GM06990 (cell line): ENCODE measurements at regions not wholly inside any gene's neighbourhood (a gene's known extent, or its start where the extent isn't known, plus 50 kb on each side); places are given as distances from the start of the nearest gene placed in this dataset.

Source experiments
- DNase-seq: peaks from one replicate; pipeline ENCODE4 v3.0.0-alpha.2; 2011; ENCODE audit not compliant: insufficient read length; ENCODE audit errors: extremely low read depth
- H3K27me3 ChIP-seq: replicated peaks from 2 replicates; pipeline ENCODE4 v1.6.0; 2011; ENCODE audit warnings: low read length; ENCODE audit not compliant: control insufficient read depth, insufficient read depth
- H3K36me3 ChIP-seq: 2 replicates; pipeline ENCODE4 v1.5.1; 2011; ENCODE audit warnings: low read length; ENCODE audit not compliant: control insufficient read depth, insufficient read depth
- H3K4me3 ChIP-seq: replicated peaks from 2 replicates; pipeline ENCODE4 v1.5.1; 2011; ENCODE audit warnings: low read depth, mild to moderate bottlenecking, control low read depth, low read length
- TF ChIP-seq, protein P1 (sequence below): IDR thresholded peaks from 2 replicates; pipeline ENCODE4 v1.5.1; 2011; ENCODE audit warnings: low read length, control low read depth, mild to moderate bottlenecking, inconsistent platforms; ENCODE audit not compliant: insufficient read depth, poor library complexity, severe bottlenecking

DNA sequence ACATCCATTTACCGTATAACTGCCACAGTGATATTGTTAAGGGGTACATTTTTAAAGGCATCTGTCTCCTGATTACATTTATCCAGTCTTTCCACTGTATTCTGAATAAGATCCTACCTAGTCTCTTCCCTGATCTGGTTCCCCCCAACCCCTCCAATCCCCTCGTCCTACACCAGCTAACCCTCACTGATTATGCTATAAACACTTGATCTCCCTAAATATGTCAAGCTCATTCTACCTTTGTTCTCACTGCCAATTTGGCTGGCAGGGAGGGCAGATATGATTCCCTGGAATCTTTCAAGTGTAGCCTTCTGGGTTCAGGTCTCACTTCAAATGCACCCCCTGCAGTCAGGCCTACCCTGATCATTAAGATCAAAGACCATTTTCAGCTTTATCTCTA is 1379.8 kb upstream of the MIR17HG start:
- no peak overlapping the region for H3K4me3 ChIP-seq
- H3K27me3 ChIP-seq, result no peaks in the 10 kb centered on the region
- TF ChIP-seq, protein P1, sequence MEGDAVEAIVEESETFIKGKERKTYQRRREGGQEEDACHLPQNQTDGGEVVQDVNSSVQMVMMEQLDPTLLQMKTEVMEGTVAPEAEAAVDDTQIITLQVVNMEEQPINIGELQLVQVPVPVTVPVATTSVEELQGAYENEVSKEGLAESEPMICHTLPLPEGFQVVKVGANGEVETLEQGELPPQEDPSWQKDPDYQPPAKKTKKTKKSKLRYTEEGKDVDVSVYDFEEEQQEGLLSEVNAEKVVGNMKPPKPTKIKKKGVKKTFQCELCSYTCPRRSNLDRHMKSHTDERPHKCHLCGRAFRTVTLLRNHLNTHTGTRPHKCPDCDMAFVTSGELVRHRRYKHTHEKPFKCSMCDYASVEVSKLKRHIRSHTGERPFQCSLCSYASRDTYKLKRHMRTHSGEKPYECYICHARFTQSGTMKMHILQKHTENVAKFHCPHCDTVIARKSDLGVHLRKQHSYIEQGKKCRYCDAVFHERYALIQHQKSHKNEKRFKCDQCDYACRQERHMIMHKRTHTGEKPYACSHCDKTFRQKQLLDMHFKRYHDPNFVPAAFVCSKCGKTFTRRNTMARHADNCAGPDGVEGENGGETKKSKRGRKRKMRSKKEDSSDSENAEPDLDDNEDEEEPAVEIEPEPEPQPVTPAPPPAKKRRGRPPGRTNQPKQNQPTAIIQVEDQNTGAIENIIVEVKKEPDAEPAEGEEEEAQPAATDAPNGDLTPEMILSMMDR, result no peak
- no peak for DNase-seq
- H3K36me3 ChIP-seq, result no peaks in the 10 kb centered on the region

DNA sequence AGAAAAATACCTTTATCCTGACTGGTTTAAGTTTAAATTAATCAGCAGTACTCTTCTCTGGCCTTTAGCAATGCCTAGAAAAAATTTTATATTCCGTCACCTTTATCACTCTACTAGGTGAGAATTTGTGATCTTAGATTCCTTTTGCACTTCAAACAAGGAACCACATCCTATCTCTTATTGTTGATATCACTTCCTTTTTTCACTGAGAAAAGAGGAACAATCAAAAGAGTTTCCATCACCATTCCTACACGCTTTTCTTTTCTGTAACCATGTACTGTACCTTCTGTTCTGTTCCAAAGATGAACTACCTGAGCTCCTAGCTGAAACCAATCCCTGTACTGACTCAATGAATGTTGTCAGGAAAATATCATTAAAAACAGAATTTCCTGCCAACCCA is 1379.0 kb upstream of the MIR17HG start:
- no peak for DNase-seq
- TF ChIP-seq, protein P1, result no peak
- Histone ChIP-seq H3K27me3 (no peaks in the 10 kb centered on the region), H3K36me3 (no peaks in the 10 kb centered on the region), H3K4me3 (no peak overlapping the region)

DNA sequence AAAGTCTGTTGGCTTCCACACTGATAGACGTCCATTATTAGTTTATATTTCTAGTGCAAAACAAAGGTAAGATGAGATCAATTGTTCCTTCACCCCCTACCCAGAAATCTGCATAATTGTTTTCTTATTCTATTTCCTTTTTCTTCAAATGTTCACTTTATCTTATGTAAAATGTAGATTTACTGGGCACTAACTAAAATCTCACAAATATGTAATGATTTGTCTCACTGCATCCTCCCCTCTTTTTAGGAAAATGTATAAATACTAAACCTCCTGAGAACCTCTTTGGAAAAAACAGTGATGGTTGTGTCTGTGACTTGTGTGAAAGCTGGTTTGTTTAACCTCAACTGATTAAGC is 1377.2 kb upstream of the MIR17HG start:
- no peaks in the 10 kb centered on the region for H3K36me3 ChIP-seq
- no peaks in the 10 kb centered on the region for H3K27me3 ChIP-seq
- no peak overlapping the region for H3K4me3 ChIP-seq
- no peak for DNase-seq
- TF ChIP-seq, protein P1, result no peak

DNA sequence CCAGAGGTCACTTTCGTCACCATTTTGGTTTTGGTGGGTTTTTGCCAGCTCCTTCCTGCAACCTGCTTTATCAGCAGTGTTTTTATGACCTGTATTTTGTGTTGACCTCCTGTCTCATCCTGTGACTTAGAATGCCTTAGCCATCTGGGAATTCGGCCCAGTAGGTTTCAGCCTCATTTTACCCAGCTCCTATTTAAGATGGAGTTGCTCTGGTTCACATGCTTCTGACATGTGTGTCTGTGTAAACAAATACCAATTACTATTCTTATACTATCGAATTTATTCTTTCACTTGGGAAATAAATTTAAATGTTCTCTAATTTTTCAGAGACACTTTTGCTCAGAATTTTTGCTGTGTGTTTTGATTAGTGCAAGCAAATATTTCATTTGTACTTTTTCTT is 1370.3 kb upstream of the MIR17HG start:
- Histone ChIP-seq H3K27me3 (no peaks in the 10 kb centered on the region), H3K4me3 (no peak overlapping the region), H3K36me3 (no peaks in the 10 kb centered on the region)
- no peak for DNase-seq
- TF ChIP-seq, protein P1, result no peak

DNA sequence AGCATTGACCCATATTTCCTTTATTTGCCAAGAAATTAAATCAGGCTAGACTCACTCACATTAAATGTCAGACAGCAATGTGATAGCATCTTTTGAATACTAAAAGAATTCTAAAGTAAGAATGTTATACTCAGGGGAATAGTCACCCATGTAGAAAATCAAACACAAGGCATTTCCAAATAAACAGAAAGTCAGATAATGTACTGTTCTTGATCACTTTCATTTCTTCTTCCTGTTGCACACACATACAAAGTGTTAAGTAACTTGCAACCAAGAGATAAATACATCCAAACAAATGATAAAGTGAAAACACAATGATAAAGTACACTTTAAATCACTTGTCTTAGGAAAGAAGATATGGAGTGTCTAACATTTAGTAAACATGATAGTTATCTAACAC is 1366.6 kb upstream of the MIR17HG start:
- no peak for DNase-seq
- TF ChIP-seq, protein P1, result no peak

DNA sequence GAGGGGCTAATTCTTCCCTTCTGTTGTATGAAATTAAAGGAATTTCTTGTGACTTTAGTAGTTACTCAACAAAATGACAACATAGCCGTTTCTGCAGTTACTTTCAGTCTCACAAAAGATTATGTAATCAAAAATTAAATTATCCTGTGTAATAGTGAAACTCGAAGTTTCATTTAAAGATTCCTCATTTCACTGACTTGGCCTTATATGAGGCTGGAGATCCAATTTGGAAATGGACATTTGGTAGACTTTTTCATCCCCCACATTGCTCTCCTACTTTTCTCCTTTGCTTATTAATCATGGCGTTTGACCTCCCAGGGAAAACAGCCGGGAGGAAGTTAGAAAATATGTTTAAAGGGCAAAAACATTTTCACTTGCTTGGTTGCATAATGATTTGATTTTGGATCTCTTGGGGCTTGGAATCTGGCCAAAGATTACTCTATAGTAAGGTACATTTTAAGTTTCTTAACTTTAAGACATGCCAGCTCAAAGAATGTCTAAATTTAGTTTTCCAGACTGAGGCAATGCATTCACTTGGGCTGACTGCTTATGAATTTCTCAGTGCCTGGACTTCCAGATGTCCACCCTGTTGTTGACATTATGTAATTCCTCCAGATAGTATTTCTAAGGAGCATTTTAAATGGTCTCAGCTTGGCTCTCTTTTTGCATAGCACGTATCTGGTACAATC is 1364.9 kb upstream of the MIR17HG start:
- no peak for DNase-seq
- no peaks in the 10 kb centered on the region for H3K36me3 ChIP-seq
- H3K4me3 ChIP-seq, result no peak overlapping the region
- H3K27me3 ChIP-seq, result no peaks in the 10 kb centered on the region
- TF ChIP-seq, protein P1, result no peak

More for the DNA sequence above, 1366.6 kb upstream of the MIR17HG start:
- no peaks in the 10 kb centered on the region for H3K27me3 ChIP-seq
- no peaks in the 10 kb centered on the region for H3K36me3 ChIP-seq
- H3K4me3 ChIP-seq, result no peak overlapping the region
